GM12891 (cell line): ENCODE measurements at regions not wholly inside any gene's neighbourhood (a gene's known extent, or its start where the extent isn't known, plus 50 kb on each side); places are given as distances from the start of the nearest gene placed in this dataset.

Experiments used
- PAX5 ChIP-seq: IDR thresholded peaks from 2 replicates; pipeline ENCODE4 v1.6.1; 2011; ENCODE audit warnings: low read length, moderate library complexity, mild to moderate bottlenecking; ENCODE audit not compliant: insufficient read depth, severe bottlenecking
- POLR2A ChIP-seq: IDR thresholded peaks from 2 replicates; pipeline ENCODE4 v1.6.1; 2011; ENCODE audit warnings: low read depth, low read length, control low read depth
- POLR2AphosphoS5 ChIP-seq: IDR thresholded peaks from 2 replicates; pipeline ENCODE4 v1.6.1; 2011; ENCODE audit warnings: low read depth, low read length, control low read depth
- POU2F2 ChIP-seq: IDR thresholded peaks from 2 replicates; pipeline ENCODE4 v1.6.1; 2011; ENCODE audit warnings: low read depth, mild to moderate bottlenecking, control low read depth, low read length, moderate library complexity
- SPI1 ChIP-seq: IDR thresholded peaks from 2 replicates; pipeline ENCODE4 v1.6.1; 2011; ENCODE audit warnings: low read depth, low read length, control low read depth
- TAF1 ChIP-seq: IDR thresholded peaks from 2 replicates; pipeline ENCODE4 v1.6.1; 2011; ENCODE audit warnings: low read depth, low read length, control low read depth

GRCh38 chr6:90722648-90723047, 135.8 kb upstream of the MAP3K7 start:
- no peak for TF ChIP-seq POLR2A
- TF ChIP-seq POLR2AphosphoS5 = no peak
- TF ChIP-seq TAF1 = no peak
- TF ChIP-seq POU2F2 = no peak
- TF ChIP-seq SPI1 = no peak
- TF ChIP-seq PAX5 = no peak
